Colonic mucosa (tissue), 4 donors: ENCODE measurements at regions not wholly inside any gene's neighbourhood (a gene's known extent, or its start where the extent isn't known, plus 50 kb on each side); places are given as distances from the start of the nearest gene placed in this dataset.

ENCODE experiments used
- DNase-seq: peaks from one replicate; pipeline ENCODE4 v3.0.0-alpha.2; 2020
- H3K27ac ChIP-seq: fragments of 200-600 bp; one replicate; pipeline ENCODE4 v1.8.0; 2021
- H3K27me3 ChIP-seq: fragments of 200-600 bp; one replicate; pipeline ENCODE4 v1.8.0; 2021
- H3K36me3 ChIP-seq: fragments of 200-600 bp; one replicate; pipeline ENCODE4 v1.8.0; 2021
- H3K4me1 ChIP-seq: fragments of 200-600 bp; one replicate; pipeline ENCODE4 v1.8.0; 2021; ENCODE audit warnings: mild to moderate bottlenecking
- H3K4me3 ChIP-seq: fragments of 200-600 bp; one replicate; pipeline ENCODE4 v1.8.0; 2021
- H3K9ac ChIP-seq, 2 donors: one replicate each; pipeline ENCODE4 v1.7.0; 2013; ENCODE audit warnings: control low read depth in 2 of 2, low read depth in 2 of 2, low read length in 2 of 2
- H3K9me3 ChIP-seq: fragments of 200-600 bp; one replicate; pipeline ENCODE4 v1.8.0; 2021
- intact Hi-C: fragments of 100-400 bp; cut with DNase I; formaldehyde crosslinking; loops from one replicate; pipeline ENCODE4 v1.14.1; 2022
- TF ChIP-seq, protein P1 (sequence below): fragments of 200-600 bp; IDR thresholded peaks from one replicate; pipeline ENCODE4 v1.8.0; 2022; ENCODE audit warnings: antibody characterized with exemption, mild to moderate bottlenecking
- donor health status: healthy.
- donor health status: DM: no; HTN: no; CAD: no.
- donor health status: DM: no; HTN: no; CAD: no.

DNA sequence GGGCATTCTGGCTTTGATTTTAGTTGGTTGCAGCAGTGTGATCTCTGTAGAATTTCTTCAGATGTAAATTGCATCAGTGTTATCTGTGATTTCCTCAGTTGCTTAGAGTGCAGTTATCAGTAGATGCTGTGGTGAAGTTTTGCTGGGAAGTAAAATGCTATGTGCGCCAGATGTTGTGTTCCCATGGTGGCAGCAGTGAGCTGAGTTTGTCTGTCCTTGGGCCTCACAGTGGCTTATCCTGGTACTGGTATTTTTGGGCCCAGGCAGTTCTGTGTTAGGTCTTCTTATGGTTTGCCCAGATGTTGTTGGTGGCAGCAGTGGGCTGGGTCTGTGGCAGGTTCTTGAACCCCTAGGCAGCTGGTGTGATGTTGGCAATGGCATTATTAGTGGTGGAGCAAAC lies 1242.1 kb downstream of the PLA2G4A start:
- no peak overlapping the region for H3K4me3 ChIP-seq
- no peaks in the 10 kb centered on the region for H3K4me1 ChIP-seq
- no peak overlapping the region for H3K27ac ChIP-seq
- no peaks in the 10 kb centered on the region for H3K9me3 ChIP-seq
- DNase-seq, result no peak
- TF ChIP-seq, protein P1, sequence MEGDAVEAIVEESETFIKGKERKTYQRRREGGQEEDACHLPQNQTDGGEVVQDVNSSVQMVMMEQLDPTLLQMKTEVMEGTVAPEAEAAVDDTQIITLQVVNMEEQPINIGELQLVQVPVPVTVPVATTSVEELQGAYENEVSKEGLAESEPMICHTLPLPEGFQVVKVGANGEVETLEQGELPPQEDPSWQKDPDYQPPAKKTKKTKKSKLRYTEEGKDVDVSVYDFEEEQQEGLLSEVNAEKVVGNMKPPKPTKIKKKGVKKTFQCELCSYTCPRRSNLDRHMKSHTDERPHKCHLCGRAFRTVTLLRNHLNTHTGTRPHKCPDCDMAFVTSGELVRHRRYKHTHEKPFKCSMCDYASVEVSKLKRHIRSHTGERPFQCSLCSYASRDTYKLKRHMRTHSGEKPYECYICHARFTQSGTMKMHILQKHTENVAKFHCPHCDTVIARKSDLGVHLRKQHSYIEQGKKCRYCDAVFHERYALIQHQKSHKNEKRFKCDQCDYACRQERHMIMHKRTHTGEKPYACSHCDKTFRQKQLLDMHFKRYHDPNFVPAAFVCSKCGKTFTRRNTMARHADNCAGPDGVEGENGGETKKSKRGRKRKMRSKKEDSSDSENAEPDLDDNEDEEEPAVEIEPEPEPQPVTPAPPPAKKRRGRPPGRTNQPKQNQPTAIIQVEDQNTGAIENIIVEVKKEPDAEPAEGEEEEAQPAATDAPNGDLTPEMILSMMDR, result no peak
- no peaks in the 10 kb centered on the region for H3K36me3 ChIP-seq
- H3K9ac ChIP-seq, result no peak overlapping the region
- H3K27me3 ChIP-seq, result no peaks in the 10 kb centered on the region
- intact Hi-C loops, result no loop called here

DNA sequence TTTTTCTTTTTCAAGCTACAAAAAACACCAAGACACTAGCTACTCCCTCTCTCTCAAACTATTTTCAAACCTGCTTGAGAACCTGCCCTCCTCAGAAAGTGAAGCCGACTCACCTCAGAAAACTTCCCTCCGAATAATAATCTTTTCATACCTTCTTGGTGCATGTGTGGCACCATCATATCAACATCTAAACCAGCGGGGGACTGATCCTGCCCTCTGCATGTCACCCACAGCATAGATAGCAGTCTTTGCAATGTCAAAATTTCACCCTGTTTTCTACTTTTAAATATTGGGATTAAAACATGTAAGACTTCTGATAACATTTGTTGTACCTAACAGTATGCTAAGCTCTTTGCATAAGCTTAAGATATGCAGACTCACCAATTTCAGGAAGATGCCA lies 1260.3 kb downstream of the PLA2G4A start:
- TF ChIP-seq, protein P1, result no peak
- H3K9ac ChIP-seq, result no peak overlapping the region
- no peak overlapping the region for H3K4me3 ChIP-seq
- no peak overlapping the region for H3K27ac ChIP-seq
- H3K4me1 ChIP-seq, result no peaks in the 10 kb centered on the region
- no peaks in the 10 kb centered on the region for H3K27me3 ChIP-seq
- H3K9me3 ChIP-seq, result no peaks in the 10 kb centered on the region
- no peak for DNase-seq
- intact Hi-C loops, result no loop called here
- no peaks in the 10 kb centered on the region for H3K36me3 ChIP-seq

DNA sequence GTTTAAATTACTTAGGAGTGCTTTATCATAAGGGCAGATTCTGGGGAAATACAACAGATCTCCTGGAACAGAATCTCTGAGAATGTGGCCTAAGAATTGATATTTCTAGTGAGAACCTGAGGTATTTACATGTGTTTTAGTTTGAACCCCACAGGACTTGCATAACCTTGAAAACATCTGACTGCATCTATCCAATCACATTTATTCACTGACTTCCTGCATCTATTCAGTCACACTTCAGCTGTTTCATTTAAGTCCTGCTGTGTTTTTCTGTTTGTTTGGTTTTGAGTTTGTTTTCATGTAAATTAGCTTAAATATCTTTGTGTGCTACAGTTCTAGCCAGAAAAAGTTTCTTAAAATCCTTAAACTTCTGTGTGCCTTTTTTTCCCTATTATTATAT lies 1260.7 kb downstream of the PLA2G4A start:
- Histone ChIP-seq H3K4me3 (no peak overlapping the region), H3K27me3 (no peaks in the 10 kb centered on the region), H3K9ac (no peak overlapping the region), H3K9me3 (no peaks in the 10 kb centered on the region), H3K4me1 (no peaks in the 10 kb centered on the region), H3K27ac (no peak overlapping the region), H3K36me3 (no peaks in the 10 kb centered on the region)
- TF ChIP-seq, protein P1, result no peak
- intact Hi-C loops, result no loop called here
- no peak for DNase-seq

DNA sequence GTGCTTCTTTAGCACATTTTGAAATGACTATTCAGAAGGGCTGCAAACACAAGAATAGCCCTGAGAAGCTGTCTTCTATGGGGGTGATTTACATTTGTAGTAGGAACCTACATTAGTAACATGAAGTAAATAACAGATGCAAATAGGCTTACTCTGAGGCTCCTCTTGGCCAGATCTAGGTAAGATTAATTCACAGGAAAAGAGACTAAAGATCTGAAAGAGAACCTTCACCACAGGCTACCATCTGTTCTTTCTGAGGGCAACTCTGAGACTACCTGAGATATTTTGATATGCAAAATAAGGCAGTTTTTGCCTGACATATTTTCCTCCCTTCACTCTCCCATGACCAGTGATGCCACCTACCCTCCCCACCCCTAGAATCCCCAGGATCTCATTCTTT lies 1267.8 kb downstream of the PLA2G4A start:
- no peak overlapping the region for H3K27ac ChIP-seq
- intact Hi-C loops, result no loop called here
- no peaks in the 10 kb centered on the region for H3K9me3 ChIP-seq
- H3K4me3 ChIP-seq, result no peak overlapping the region
- no peaks in the 10 kb centered on the region for H3K36me3 ChIP-seq
- no peak for DNase-seq
- TF ChIP-seq, protein P1, result no peak
- H3K9ac ChIP-seq, result no peak overlapping the region
- no peaks in the 10 kb centered on the region for H3K4me1 ChIP-seq
- no peaks in the 10 kb centered on the region for H3K27me3 ChIP-seq

DNA sequence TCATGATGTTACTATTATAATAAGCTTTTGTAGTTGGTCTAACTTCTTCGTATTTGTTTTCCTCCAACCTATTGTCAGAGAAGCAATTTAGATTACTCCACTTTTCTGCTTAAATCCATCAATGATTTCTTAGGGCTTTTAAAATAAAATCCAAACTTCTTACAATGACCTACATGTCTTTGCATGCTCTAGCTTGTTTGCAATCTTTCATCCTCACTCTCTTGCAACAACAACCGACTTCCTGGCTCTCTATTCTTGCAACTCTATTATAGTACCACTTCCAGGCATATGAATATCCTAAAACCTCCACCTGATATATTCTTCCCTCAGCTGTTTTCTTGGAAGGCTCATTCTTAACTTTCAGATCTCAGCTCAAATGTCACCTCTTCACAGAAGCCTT lies 1288.7 kb downstream of the PLA2G4A start:
- Histone ChIP-seq H3K9me3 (no peaks in the 10 kb centered on the region), H3K4me1 (no peaks in the 10 kb centered on the region), H3K9ac (no peak overlapping the region), H3K36me3 (no peaks in the 10 kb centered on the region), H3K27ac (no peak overlapping the region), H3K27me3 (no peaks in the 10 kb centered on the region), H3K4me3 (no peak overlapping the region)
- DNase-seq, result no peak
- intact Hi-C loops, result no loop called here
- TF ChIP-seq, protein P1, result no peak

DNA sequence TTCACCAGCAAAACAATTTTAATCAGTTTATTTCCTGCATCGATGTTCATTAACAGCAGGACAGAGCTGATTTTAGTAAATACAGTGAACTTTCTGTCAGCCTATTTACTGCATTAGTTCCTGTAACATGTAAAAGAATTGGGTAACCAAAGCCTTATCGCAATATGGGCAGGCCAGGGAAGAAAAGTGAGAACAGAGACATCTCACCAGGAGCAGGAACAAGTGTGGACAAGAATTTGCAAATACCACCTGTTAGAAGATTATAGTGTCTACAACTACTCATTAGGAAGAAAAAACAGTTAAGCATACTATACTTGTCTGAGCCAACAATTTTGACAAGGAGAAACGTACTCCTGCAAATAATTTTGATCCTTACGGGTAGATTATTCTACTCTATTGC lies 1293.9 kb downstream of the PLA2G4A start:
- DNase-seq, result no peak
- TF ChIP-seq, protein P1, result no peak
- Histone ChIP-seq H3K27me3 (no peaks in the 10 kb centered on the region), H3K4me3 (no peak overlapping the region), H3K9ac (no peak overlapping the region), H3K4me1 (no peaks in the 10 kb centered on the region), H3K9me3 (no peaks in the 10 kb centered on the region), H3K36me3 (no peaks in the 10 kb centered on the region), H3K27ac (no peak overlapping the region)
- intact Hi-C loops, result no loop called here
